GM12872 (cell line): ENCODE measurements at regions not wholly inside any gene's neighbourhood (a gene's known extent, or its start where the extent isn't known, plus 50 kb on each side); places are given as distances from the start of the nearest gene placed in this dataset.

ENCODE experiments used
- CTCF ChIP-seq: IDR thresholded peaks from 3 replicates; pipeline ENCODE4 v1.5.1; 2011; ENCODE audit warnings: low read depth, mild to moderate bottlenecking, low read length, moderate library complexity; ENCODE audit not compliant: insufficient read depth

- TF ChIP-seq CTCF: no peak
Measured at GRCh38 chr2:167450364-167450763, 562.1 kb downstream of the XIRP2 start.

GRCh38 chr2:167440382-167440781 lies 552.1 kb downstream of the XIRP2 start:
- TF ChIP-seq CTCF: no peak

- TF ChIP-seq CTCF: no peak
Measured at GRCh38 chr2:167438206-167438605, 549.9 kb downstream of the XIRP2 start.

- no peak for TF ChIP-seq CTCF
Measured at GRCh38 chr2:167431949-167432348, 543.7 kb downstream of the XIRP2 start.

GRCh38 chr2:167430447-167430846 lies 542.2 kb downstream of the XIRP2 start:
- no peak for TF ChIP-seq CTCF

GRCh38 chr2:167424803-167425755 lies 536.8 kb downstream of the XIRP2 start:
- TF ChIP-seq CTCF: no peak

- no peak for TF ChIP-seq CTCF
Measured at GRCh38 chr2:167424221-167424620, 535.9 kb downstream of the XIRP2 start.
